CD1c-positive myeloid dendritic cell (primary cell): ENCODE measurements at regions not wholly inside any gene's neighbourhood (a gene's known extent, or its start where the extent isn't known, plus 50 kb on each side); places are given as distances from the start of the nearest gene placed in this dataset.

Experiments
- DNase-seq: peaks from one replicate; pipeline ENCODE4 v3.0.0-alpha.2; 2016; ENCODE audit errors: extremely low spot score

GRCh38 chr13:83601539-83601938, 280.7 kb downstream of the SLITRK1 start:
- DNase-seq, result no peak

DNA sequence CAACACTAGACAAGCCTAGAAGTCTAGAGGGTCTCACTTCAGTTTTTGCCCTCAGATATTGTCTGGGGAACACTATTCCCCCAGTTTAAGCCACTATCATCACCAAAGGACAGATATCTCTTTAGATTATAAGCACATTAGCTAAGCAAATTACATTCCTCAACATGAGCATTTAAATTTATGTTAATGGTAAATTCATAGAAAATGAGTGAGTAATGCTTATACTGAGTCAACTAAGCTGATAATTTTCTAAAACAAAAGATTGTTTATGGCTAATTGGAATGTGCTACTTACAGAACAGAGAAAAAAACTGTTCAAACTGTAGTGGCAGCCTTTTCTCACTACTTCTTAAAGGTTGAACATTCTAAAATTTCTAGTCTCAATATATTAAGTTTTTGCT, 290.2 kb downstream of the SLITRK1 start:
- no peak for DNase-seq

GRCh38 chr13:83589814-83590213, 292.5 kb downstream of the SLITRK1 start:
- DNase-seq, result no peak

- no peak for DNase-seq
Observed at GRCh38 chr13:83577183-83577582, 305.1 kb downstream of the SLITRK1 start.

DNA sequence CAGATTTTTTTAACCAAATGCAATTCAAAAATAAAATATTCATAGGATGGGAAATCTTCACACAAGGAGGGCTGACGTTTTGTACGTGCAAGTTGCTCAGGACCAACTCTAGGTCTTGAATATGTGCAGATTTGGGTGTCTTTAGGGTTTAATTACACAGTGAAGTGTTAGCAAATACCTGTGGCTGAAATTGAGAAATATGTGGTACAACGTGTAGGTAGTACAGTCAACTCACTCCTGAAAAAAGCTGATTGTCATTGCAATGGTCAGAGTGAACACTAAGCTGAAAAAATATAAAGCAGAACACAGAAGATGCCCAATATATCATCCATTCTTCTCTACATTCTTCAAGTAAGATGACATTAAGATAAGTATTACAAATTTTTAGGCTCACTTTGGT, 314.3 kb downstream of the SLITRK1 start:
- DNase-seq, result no peak

DNA sequence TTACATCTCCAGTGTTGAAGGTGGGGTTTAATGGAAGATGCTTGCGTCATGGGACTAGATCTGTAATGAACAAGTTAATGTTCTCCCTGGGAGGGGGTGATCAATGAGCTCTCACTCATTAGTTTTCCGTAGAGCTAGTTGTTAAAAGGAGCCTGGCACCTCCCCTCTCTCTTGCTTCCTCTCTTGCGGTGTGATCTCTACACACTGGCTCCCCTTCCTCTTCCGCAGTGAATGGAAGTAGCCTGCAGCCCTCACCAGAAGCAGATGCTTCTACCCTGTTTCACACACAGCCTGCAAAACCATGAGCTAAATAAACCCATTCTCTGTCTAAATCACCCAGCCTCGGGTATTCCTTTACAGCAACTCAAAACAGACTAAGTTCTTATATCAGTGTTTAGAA, 318.8 kb downstream of the SLITRK1 start:
- no peak for DNase-seq

DNA sequence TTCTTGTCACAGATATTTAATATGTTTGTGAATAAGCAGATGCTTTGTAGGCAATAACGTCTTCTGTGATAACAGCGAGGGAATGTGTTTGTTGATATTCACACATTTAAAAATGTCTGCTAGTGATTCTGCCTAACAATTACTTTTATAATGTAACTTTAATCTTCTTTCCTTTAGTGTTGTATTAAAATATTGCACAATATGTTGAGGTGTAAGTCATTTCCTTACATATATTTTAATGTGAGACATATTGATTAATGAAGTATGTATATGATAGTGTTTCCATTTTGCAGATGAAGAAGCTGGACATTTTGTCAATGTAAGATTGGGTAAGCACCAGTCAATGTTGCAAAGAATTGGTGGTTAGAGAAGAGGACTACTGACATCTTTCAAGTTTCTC, 324.4 kb downstream of the SLITRK1 start:
- DNase-seq, result no peak

DNA sequence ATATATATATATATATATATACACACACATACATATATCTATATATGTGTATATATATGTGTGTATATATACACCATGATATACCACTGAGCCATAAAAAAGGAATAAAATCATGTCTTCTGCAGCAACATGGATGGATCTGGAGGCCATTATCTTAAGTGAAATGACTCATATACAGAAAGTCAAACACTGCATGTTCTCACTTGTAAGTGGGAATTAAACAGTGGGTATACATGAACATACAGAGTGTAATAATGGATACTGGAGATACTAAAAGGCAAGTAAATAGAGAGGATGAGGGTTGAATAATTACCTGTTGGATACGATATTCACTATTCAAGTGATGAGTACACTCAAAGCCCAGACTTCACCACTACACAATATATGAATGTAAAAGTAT, 332.6 kb downstream of the SLITRK1 start:
- DNase-seq, result no peak

- no peak for DNase-seq
Observed at GRCh38 chr13:83547043-83547442, 335.2 kb downstream of the SLITRK1 start.

DNA sequence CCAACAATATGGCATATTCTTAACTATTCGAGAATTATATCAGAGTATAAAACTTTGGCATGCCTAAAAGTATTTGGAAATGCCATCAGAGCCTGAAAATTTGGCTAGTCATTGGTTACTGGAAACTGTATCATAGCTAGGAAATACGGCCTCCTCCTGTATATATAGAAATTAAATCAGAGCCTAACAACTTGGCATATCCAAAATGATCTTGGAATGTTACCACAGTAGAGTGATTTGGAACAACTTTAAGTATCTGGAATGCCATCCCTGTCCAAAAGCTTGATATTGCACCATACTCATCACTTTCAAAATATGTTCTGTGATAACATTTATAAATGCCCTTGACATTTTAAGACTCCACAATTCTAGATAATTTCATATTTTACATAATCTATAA, 335.8 kb downstream of the SLITRK1 start:
- no peak for DNase-seq

GRCh38 chr13:83538636-83539035, 343.6 kb downstream of the SLITRK1 start:
- DNase-seq, result no peak

GRCh38 chr13:83536941-83537340, 345.3 kb downstream of the SLITRK1 start:
- no peak for DNase-seq

GRCh38 chr13:83536153-83536552, 346.1 kb downstream of the SLITRK1 start:
- DNase-seq, result no peak

DNA sequence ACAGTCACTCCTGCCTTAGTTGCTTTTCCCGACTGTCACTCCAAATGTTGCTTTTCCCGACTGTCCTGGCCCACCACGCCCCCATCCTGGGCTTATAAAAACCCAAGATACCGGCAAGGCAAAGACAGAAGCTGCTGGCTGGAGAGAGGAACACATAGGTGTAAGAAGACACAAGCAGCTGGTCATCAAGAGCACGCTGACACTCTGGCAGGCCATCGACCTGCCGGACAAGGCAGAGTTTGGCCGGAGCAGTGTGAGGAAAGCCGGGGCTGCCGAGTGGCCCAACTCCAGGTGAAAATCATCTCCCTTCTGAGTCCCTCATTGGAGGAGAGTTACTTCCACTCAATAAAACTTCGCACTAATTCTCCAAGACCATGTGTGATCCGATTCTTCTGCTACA, 349.5 kb downstream of the SLITRK1 start:
- no peak for DNase-seq

DNA sequence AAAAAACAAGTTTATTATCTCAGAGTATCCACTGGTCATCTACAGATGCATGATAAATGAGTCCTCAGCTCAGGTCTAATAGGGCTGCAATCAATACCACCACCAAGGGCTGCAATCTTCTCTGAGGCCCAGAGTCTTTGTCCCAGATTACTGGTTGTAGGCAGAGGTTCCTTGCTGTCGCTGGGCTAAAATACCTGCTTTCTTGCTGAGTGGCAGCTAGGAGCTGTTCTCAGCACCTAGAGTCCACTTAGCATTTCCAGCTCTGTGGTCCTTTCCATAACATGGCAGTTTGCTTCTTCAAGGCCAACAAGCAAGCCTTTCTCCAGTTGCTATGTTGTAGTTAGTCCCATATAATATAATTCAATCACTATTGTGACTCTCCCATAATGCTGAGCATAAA, 351.3 kb downstream of the SLITRK1 start:
- no peak for DNase-seq

- no peak for DNase-seq
Observed at GRCh38 chr13:83516781-83517180, 365.5 kb downstream of the SLITRK1 start.

DNA sequence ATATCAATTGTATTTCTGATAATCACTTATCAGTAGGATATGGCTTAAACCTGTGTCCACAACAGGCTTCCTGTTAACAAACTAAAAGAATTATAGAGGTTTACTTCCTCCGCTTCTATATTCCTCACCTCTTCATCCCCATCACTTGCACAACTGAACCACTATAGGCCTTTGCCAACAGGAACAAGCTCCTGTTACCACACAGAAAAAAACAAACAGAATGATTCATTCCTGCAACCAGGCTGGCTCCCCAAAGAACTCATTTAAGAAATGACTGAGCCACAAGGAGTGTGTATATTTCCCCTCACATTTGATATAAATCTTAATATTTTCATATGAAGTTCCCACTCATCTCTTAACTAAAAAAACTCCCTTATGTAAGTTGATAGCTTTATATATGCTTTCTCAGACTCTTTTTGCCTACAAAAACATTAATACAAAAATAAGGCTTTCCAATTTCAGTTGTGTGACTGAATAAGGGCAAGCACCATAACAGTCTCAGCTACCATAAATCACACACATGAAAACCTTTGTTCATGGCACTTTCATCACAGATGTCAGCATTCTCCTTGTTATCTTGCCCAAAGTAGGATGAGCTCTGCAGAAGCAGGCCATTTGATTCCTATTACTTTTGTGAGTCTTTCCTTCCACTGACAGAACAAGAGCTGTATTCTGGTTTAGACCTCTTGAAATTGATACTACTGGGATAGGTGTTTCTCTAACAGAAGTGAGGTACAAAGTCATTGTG, 366.8 kb downstream of the SLITRK1 start:
- no peak for DNase-seq

DNA sequence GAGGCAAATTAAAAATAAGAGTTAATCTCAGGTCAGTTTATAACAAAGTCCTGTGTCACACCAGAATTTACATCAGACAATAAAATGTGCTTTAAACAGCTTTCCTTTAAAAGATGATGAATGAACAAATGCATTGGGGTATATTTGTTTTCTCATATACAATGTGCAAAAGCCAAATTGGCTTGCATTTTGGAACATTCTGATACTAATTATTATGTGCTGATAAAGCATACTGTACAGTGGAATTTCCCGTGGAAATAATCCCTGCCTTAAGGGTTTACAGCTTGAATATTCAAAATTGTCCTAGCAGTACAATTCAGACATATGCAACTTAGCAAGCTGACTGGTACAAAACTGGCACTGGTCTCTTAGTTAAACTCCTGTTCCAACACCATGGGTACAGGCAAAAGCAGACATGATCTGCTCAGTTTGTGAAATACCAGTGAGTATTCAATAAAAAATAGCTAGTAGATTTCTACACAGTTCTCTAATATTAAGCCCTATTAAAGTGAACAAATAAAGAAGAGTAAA, 373.4 kb downstream of the SLITRK1 start:
- no peak for DNase-seq

- no peak for DNase-seq
Observed at GRCh38 chr13:83503424-83503823, 378.9 kb downstream of the SLITRK1 start.

GRCh38 chr13:83499286-83499685, 383.0 kb downstream of the SLITRK1 start:
- DNase-seq, result no peak

- no peak for DNase-seq
Observed at GRCh38 chr13:83498481-83499190, 383.6 kb downstream of the SLITRK1 start.

DNA sequence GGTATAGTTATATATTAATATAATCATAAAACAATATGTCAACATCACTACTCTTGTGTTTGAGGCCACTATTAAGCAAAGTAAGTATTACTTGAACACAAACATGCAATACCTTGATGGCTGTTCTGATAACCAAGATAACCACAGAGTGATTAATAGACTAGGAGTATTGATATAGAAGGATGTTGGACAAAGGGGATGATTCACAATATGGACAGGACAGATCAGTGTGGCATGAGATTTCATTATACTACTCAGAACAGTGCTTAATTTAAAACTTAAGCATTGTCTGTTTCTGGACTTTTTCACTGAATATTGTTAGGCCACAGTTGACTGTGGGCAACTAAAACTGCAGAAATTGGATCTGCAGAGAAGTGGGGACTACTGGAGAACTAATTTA, 384.2 kb downstream of the SLITRK1 start:
- DNase-seq, result no peak

- DNase-seq, result no peak
Observed at GRCh38 chr13:83496501-83496900, 385.8 kb downstream of the SLITRK1 start.
